GM18858 (cell line): ENCODE measurements at regions not wholly inside any gene's neighbourhood (a gene's known extent, or its start where the extent isn't known, plus 50 kb on each side); places are given as distances from the start of the nearest gene placed in this dataset.
"Not testable (repeated sequence)": the region's sequence is repeated elsewhere in the genome, so short reads cannot be mapped to it uniquely, and the experiment has no call there.

Source experiments
- ATAC-seq: cut with Tn5 transposase; IDR thresholded peaks from one replicate; pipeline ENCODE4 v1.9.1; 2021; ENCODE audit not compliant: unreplicated experiment

DNA sequence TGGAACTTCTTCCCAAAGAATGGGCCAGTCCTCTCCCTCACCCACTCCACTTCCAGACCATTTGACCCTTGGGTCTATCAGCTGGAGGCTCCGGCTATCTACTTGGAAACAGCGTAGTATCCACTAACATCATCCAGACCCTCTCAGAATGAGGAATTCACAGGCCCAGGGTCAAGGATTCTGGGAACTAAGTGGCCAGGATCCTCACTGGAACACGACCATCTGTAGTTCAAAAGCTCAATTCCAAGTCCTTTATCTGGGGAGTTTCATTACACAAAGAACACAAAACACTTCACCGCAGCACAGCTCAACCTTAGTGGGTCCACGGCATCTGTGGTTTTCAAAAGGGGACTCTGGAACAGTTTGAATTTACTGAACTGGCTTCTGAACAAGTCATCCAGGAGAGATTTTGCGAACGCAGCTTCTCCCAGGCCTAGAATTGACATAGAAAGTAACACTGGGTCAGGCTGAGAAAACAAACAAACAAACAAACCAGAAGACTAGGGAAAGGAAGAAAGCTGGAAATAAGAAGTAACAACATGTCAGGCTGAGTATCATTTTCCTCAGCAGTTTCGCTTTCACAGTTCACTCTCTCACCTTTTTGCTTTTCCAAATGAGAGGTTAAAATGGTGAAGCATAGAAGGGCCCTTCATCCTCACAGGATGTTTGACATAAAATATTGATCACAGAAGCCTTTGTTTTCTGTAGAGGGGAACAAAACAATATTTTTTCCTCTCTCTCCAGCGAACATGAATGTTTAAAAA is 57.6 kb upstream of the USP6NL start:
- ATAC-seq, result no peak

DNA sequence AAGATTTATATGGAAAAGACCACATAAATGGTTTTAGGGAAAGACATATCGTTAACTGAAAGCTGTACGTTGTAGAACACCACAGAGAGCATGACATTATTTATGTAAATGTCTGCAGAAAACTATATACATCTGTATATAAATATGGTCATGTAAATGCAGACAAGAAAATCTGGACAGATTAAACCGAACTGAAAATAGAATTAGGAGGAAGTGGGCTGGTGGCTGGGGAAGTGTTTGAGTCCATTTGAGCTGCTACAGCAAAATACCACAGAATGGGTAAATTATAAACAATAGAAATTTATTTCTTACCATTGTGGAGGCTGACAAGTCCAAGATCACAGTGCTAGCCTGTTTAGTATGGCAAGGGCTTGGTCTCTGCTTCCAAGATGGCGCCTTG is 56.3 kb upstream of the USP6NL start:
- no peak for ATAC-seq

DNA sequence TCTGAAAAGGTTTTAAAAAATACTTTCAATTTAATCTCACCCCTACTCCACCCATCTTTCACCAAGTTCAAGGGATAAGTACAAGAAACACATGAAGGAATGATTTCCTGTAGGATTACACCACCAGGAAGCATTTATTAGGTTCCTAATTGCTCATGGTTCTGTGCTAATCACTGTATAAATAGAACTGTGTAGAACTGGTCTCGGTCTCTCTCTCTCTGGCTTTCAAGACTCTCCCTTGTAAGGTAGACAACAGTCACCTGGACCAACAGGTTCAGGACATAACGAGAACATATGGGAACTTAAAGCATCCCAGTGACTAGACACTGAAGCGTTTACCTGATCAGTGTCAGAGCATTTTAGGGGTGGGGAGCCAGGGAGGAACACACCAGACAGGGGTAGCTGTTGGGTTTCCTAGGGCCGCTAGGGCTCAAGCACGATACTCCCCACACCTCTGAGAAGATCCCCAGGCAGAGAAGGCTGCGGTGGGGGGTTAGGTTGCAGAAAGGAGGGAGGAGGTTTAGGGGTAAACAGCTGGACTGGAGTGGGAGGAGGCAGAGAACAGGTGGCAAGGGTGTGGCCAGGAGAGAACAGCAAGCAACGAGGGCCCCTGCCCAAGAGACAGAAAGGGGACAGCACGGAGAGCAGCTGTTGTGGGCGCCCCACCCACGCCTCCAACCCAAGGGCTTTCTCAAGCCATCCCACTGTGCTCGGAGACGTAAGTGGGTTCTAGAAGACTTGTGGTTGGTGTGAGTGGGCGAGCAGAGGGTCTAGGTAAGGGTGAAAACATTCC is 52.5 kb upstream of the USP6NL start:
- peak; percentile 61 for ATAC-seq

DNA sequence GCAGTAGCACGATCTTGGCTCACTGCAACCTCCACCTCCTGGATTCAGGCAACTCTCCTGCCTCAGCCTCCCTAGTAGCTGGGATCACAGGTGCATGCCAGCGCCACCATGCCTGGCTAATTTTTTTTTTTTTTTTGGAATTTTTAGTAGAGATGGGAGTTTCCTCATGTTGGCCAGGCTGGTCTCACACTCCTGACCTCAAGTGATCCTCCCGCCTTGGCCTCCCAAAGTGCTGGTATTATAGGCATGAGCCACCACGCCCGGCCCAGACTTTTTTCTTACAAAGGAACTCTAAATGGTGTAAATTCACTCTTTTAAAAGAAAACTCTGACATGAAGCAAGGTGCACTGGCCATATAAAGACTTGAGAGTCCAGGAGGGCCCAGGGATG is 51.7 kb upstream of the USP6NL start:
- ATAC-seq, result not testable (repeated sequence)

DNA sequence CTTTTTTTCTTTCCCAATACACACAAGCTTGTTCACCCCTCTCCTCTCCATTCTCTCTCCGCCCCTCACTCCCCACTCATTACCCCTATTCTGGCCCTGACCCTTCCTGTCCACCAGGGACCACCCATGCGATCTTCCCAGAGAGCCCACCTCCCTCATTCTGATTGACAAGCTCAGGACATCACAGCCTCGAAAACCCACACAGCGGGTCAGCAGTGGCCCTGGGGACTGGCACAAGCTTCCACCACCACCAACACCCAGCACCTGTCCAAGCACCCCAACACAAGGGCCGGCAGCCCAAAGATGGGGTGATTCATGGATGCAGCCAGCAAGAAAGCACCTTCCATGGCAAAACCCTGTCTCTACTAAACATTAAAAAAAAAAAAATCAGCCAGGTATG is 50.0 kb upstream of the USP6NL start:
- ATAC-seq, result no peak
